HG03575 (cell line): ENCODE measurements at regions not wholly inside any gene's neighbourhood (a gene's known extent, or its start where the extent isn't known, plus 50 kb on each side); places are given as distances from the start of the nearest gene placed in this dataset.

Experiments used
- ATAC-seq: cut with Tn5 transposase; IDR thresholded peaks from one replicate; pipeline ENCODE4 v1.9.1; 2021; ENCODE audit not compliant: unreplicated experiment, insufficient number of reproducible peaks, low FRiP score; ENCODE audit errors: extremely low read depth

GRCh38 chr20:11394145-11394833 is 523.4 kb upstream of the BTBD3 start:
- no peak for ATAC-seq

GRCh38 chr20:11395581-11395980 is 522.1 kb upstream of the BTBD3 start:
- ATAC-seq: no peak

- ATAC-seq: no peak
Observed at GRCh38 chr20:11401988-11402387, 515.7 kb upstream of the BTBD3 start.

GRCh38 chr20:11403711-11404110 is 514.0 kb upstream of the BTBD3 start:
- no peak for ATAC-seq

GRCh38 chr20:11406877-11407276 is 510.8 kb upstream of the BTBD3 start:
- ATAC-seq: no peak

GRCh38 chr20:11409561-11409960 is 508.1 kb upstream of the BTBD3 start:
- ATAC-seq: no peak

GRCh38 chr20:11411765-11412164 is 505.9 kb upstream of the BTBD3 start:
- ATAC-seq: no peak

- ATAC-seq: no peak
Observed at GRCh38 chr20:11426948-11427347, 490.7 kb upstream of the BTBD3 start.

GRCh38 chr20:11429168-11429567 is 488.5 kb upstream of the BTBD3 start:
- ATAC-seq: no peak

GRCh38 chr20:11429889-11430519 is 487.7 kb upstream of the BTBD3 start:
- no peak for ATAC-seq

- no peak for ATAC-seq
Observed at GRCh38 chr20:11430652-11431051, 487.0 kb upstream of the BTBD3 start.

GRCh38 chr20:11431621-11432020 is 486.1 kb upstream of the BTBD3 start:
- no peak for ATAC-seq

- no peak for ATAC-seq
Observed at GRCh38 chr20:11432407-11432806, 485.3 kb upstream of the BTBD3 start.

- no peak for ATAC-seq
Observed at GRCh38 chr20:11436113-11436905, 481.4 kb upstream of the BTBD3 start.

GRCh38 chr20:11437090-11437489 is 480.6 kb upstream of the BTBD3 start:
- no peak for ATAC-seq

- no peak for ATAC-seq
Observed at GRCh38 chr20:11437611-11438380, 479.9 kb upstream of the BTBD3 start.

GRCh38 chr20:11438412-11438811 is 479.3 kb upstream of the BTBD3 start:
- ATAC-seq: no peak

GRCh38 chr20:11443382-11444119 is 474.1 kb upstream of the BTBD3 start:
- no peak for ATAC-seq

GRCh38 chr20:11445161-11445560 is 472.5 kb upstream of the BTBD3 start:
- no peak for ATAC-seq
